Testis (tissue), 2 donors: ENCODE measurements at regions not wholly inside any gene's neighbourhood (a gene's known extent, or its start where the extent isn't known, plus 50 kb on each side); places are given as distances from the start of the nearest gene placed in this dataset.
A peak's percentile ranks its signal among the peaks of the same experiment; 100 is the strongest.

Experiments
- DNase-seq: peaks from one replicate; pipeline ENCODE4 v3.0.0-alpha.2; 2019
- H3K27ac ChIP-seq, 2 donors: fragments of 200-600 bp; sonication (generic); one replicate each; pipeline ENCODE4 v1.5.1; 2019
- H3K27me3 ChIP-seq: fragments of 200-600 bp; sonication (generic); one replicate; pipeline ENCODE4 v1.5.1; 2019
- H3K36me3 ChIP-seq: fragments of 200-600 bp; sonication (generic); one replicate; pipeline ENCODE4 v1.5.1; 2017; ENCODE audit warnings: low read depth; ENCODE audit errors: missing control alignments
- H3K4me1 ChIP-seq: fragments of 200-600 bp; sonication (generic); one replicate; pipeline ENCODE4 v1.5.1; 2019
- H3K4me3 ChIP-seq, 2 donors: fragments of 200-600 bp; sonication (generic); one replicate each; pipeline ENCODE4 v1.5.1; 2017 to 2019
- H3K9me3 ChIP-seq: fragments of 200-600 bp; sonication (generic); one replicate; pipeline ENCODE4 v1.5.1; 2017
- CTCF ChIP-seq, 3 experiments: fragments of 450-650 bp in 2 of 3; fragments of 200-600 bp in 1 of 3; sonication (generic) in 1 of 3; IDR thresholded peaks; one replicate each; pipeline ENCODE4 v1.5.1; 2016 to 2019; ENCODE audit warnings: antibody characterized with exemption in 3 of 3, mild to moderate bottlenecking in 2 of 3, moderate library complexity in 1 of 3
- POLR2A ChIP-seq: fragments of 450-650 bp; IDR thresholded peaks from one replicate; pipeline ENCODE4 v1.6.1; 2017; ENCODE audit warnings: antibody characterized with exemption, mild to moderate bottlenecking, moderate library complexity
- WGBS, 2 donors: methylation state at CpG; one replicate each; pipeline ENCODE4 v1.1.5; 2018; 5-methylcytosine and 5-hydroxymethylcytosine counted together
- intact Hi-C: fragments of 100-400 bp; cut with DNase I; formaldehyde crosslinking; loops from one replicate; pipeline ENCODE4 v1.15.1; 2023; ENCODE audit warnings: low total_unique reads

- intact Hi-C loops = no loop called here
- 82 to 87% methylated on average over 7 of the region's 7 CpGs for WGBS, 2 donors
Observed at GRCh38 chr2:35347561-35347960, 1008.0 kb upstream of the CRIM1 start.

GRCh38 chr2:35343135-35343534, 1012.4 kb upstream of the CRIM1 start:
- H3K9me3 ChIP-seq = no peaks in the 10 kb centered on the region
- no peaks in the 10 kb centered on the region for H3K36me3 ChIP-seq
- no peak for DNase-seq
- peak overlapping the region in 1 of 2 donors; percentile 31 for H3K4me3 ChIP-seq
- 33 to 55% methylated on average over 4 of the region's 4 CpGs for WGBS, 2 donors
- H3K4me1 ChIP-seq = no peaks in the 10 kb centered on the region
- TF ChIP-seq POLR2A = no peak
- peak in 1 of 3 experiments; percentile 27 for TF ChIP-seq CTCF (IDR thresholded peaks at IDR 0.05)
- no peaks in the 10 kb centered on the region for H3K27me3 ChIP-seq
- intact Hi-C loops = no loop called here
- H3K27ac ChIP-seq = no peak overlapping the region

More at GRCh38 chr2:35347561-35347960, 1008.0 kb upstream of the CRIM1 start:
- Histone ChIP-seq H3K36me3 (no peaks in the 10 kb centered on the region), H3K4me3 (no peak overlapping the region), H3K4me1 (no peaks in the 10 kb centered on the region), H3K27me3 (no peaks in the 10 kb centered on the region), H3K9me3 (no peaks in the 10 kb centered on the region), H3K27ac (no peak overlapping the region)
- no peak for DNase-seq
- no peak for TF ChIP-seq CTCF (IDR thresholded peaks at IDR 0.05)
- no peak for TF ChIP-seq POLR2A

DNA sequence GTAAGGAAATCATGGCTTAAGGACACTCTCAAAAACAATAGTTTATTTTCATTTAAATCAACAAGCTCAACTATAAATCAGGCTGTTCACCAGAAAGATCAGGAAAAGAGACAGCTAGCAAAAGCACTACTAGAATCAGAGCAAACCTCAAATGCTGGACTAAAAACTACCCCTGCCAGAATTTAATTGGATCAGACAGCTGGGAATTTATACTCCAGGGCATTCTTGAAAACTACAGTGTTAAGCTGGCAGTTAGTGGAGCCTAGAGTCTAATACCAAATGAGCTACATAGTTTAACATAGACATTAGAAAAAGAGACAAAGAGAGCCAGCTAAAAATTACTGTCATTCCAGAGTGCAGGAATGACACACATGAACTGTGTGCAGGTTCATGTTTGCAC, 1016.4 kb upstream of the CRIM1 start:
- H3K36me3 ChIP-seq = no peaks in the 10 kb centered on the region
- H3K4me1 ChIP-seq = no peaks in the 10 kb centered on the region
- no peaks in the 10 kb centered on the region for H3K27me3 ChIP-seq
- H3K4me3 ChIP-seq = no peak overlapping the region
- H3K27ac ChIP-seq = no peak overlapping the region
- no peaks in the 10 kb centered on the region for H3K9me3 ChIP-seq
- intact Hi-C loops = no loop called here
- DNase-seq = no peak
- TF ChIP-seq CTCF (IDR thresholded peaks at IDR 0.05) = no peak
- TF ChIP-seq POLR2A = no peak

DNA sequence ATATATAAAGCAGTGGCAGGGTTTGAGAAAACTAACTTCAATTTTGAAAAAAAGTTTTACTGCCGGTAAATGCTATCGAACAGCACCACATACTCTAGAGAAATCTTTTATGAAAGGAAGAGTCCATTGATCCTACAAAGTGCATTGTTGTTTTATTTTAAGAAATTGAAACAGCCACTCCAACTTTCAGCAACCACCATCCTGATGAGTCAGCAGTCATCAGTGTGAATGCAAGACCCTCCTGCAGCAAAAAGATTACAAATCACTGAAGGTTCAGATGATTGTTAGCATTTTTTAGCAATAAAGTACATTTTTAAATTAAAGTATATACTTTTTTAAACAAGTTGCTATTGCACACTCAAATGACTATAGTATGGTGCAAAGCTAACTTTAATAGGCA, 1017.7 kb upstream of the CRIM1 start:
- Histone ChIP-seq H3K36me3 (no peaks in the 10 kb centered on the region), H3K4me3 (no peak overlapping the region), H3K4me1 (no peaks in the 10 kb centered on the region), H3K27ac (no peak overlapping the region), H3K27me3 (no peaks in the 10 kb centered on the region), H3K9me3 (no peaks in the 10 kb centered on the region)
- no peak for TF ChIP-seq POLR2A
- no peak for TF ChIP-seq CTCF (IDR thresholded peaks at IDR 0.05)
- WGBS, 2 donors = 94 to 97% methylated on average over 2 of the region's 2 CpGs
- DNase-seq = no peak
- intact Hi-C loops = no loop called here

GRCh38 chr2:35314049-35314448, 1041.5 kb upstream of the CRIM1 start:
- Histone ChIP-seq H3K27me3 (no peaks in the 10 kb centered on the region), H3K4me3 (no peak overlapping the region), H3K27ac (no peak overlapping the region), H3K4me1 (no peaks in the 10 kb centered on the region), H3K9me3 (no peaks in the 10 kb centered on the region), H3K36me3 (no peaks in the 10 kb centered on the region)
- 55 to 64% methylated on average over 1 of the region's 1 CpG for WGBS, 2 donors
- no peak for TF ChIP-seq CTCF (IDR thresholded peaks at IDR 0.05)
- intact Hi-C loops = no loop called here
- DNase-seq = no peak
